SK-N-SH (cell line): ENCODE measurements at regions not wholly inside any gene's neighbourhood (a gene's known extent, or its start where the extent isn't known, plus 50 kb on each side); places are given as distances from the start of the nearest gene placed in this dataset.
"Not testable (repeated sequence)": the region's sequence is repeated elsewhere in the genome, so short reads cannot be mapped to it uniquely, and the experiment has no call there.

ENCODE experiments used
- CTCF ChIA-PET: fragments of 300-600, 350-600 bp; formaldehyde crosslinking; extraction: SDS; loops from one replicate; lab custom pipeline; 2021; lab: Yijun Ruan, JAX
- POLR2A ChIA-PET: fragments of 350-600 bp; sonication (Branson Sonifier 250); formaldehyde crosslinking; extraction: SDS; loops from one replicate; lab custom pipeline; 2020; ENCODE audit warnings: antibody characterized with exemption, inconsistent platforms; lab: Yijun Ruan, JAX
- DNase-seq: peaks from one replicate; pipeline ENCODE4 v3.0.0; 2012
- H2AFZ ChIP-seq: fragments of 200-600 bp; sonication (generic); 2 replicates; pipeline ENCODE4 v1.8.1; 2016; ENCODE audit warnings: antibody characterized with exemption, mild to moderate bottlenecking, low read depth
- H3F3A ChIP-seq: fragments of 200-600 bp; sonication (generic); replicated peaks from 2 replicates; pipeline ENCODE3; 2016; ENCODE audit warnings: antibody characterized with exemption, mild to moderate bottlenecking; ENCODE audit not compliant: insufficient read depth
- H3K27ac ChIP-seq, 2 experiments: fragments of 200-500 bp in 1 of 2; fragments of 200-600 bp in 1 of 2; sonication (Bioruptor generic) in 1 of 2; sonication (generic), shearing (Covaris generic) in 1 of 2; 2 replicates each; pipeline versions ENCODE4 v1.5.1 to v1.6.1; 2014 to 2016; ENCODE audit warnings: low read depth in 2 of 2, inconsistent platforms in 1 of 2, low read length in 1 of 2, mild to moderate bottlenecking in 1 of 2, mixed read lengths in 1 of 2
- H3K27me3 ChIP-seq: fragments of 200-600 bp; sonication (generic), shearing (Covaris generic); 2 replicates; pipeline ENCODE4 v1.6.1; 2016; ENCODE audit warnings: mixed run types; ENCODE audit not compliant: insufficient read depth
- H3K36me3 ChIP-seq, 2 experiments: fragments of 200-500 bp in 1 of 2; fragments of 200-600 bp in 1 of 2; sonication (Bioruptor generic) in 1 of 2; sonication (generic) in 1 of 2; replicated peaks in 1 of 2; 2 replicates each; pipeline versions ENCODE3 to v1.5.1; 2014 to 2016; ENCODE audit warnings: low read length in 1 of 2, mild to moderate bottlenecking in 1 of 2; ENCODE audit not compliant: insufficient read depth in 2 of 2, control insufficient read depth in 1 of 2
- H3K4me1 ChIP-seq, 2 experiments: fragments of 200-500 bp in 1 of 2; fragments of 200-600 bp in 1 of 2; sonication (Bioruptor generic) in 1 of 2; sonication (generic), shearing (Covaris generic) in 1 of 2; 2 replicates each; pipeline versions ENCODE4 v1.5.1 to v1.6.1; 2014 to 2016; ENCODE audit warnings: low read depth in 1 of 2, low read length in 1 of 2, mixed run types in 1 of 2; ENCODE audit not compliant: insufficient read depth in 2 of 2, control insufficient read depth in 1 of 2
- H3K4me2 ChIP-seq: fragments of 200-600 bp; sonication (generic), shearing (Covaris generic); 2 replicates; pipeline ENCODE4 v1.6.1; 2017; ENCODE audit warnings: mixed run types
- H3K4me3 ChIP-seq, 2 experiments: fragments of 200-500 bp in 1 of 2; fragments of 200-600 bp in 1 of 2; sonication (Bioruptor generic) in 1 of 2; sonication (generic), shearing (Covaris generic) in 1 of 2; 2 replicates each; pipeline versions ENCODE4 v1.5.1 to v1.8.1; 2014 to 2016; ENCODE audit warnings: low read depth in 2 of 2, inconsistent platforms in 1 of 2, low read length in 1 of 2, mild to moderate bottlenecking in 1 of 2, mixed read lengths in 1 of 2, moderate library complexity in 1 of 2
- H3K79me2 ChIP-seq: fragments of 200-600 bp; sonication (generic); 2 replicates; pipeline ENCODE4 v1.8.1; 2017; ENCODE audit warnings: mild to moderate bottlenecking; ENCODE audit not compliant: insufficient read depth
- H3K9ac ChIP-seq: fragments of 200-600 bp; sonication (generic); 2 replicates; pipeline ENCODE4 v1.6.1; 2017; ENCODE audit warnings: mixed run types
- H3K9me2 ChIP-seq: fragments of 200-600 bp; sonication (generic); 2 replicates; pipeline ENCODE4 v1.6.1; 2017; ENCODE audit warnings: mixed run types
- H3K9me3 ChIP-seq: fragments of 200-600 bp; sonication (generic); 2 replicates; pipeline ENCODE4 v1.6.1; 2017; ENCODE audit warnings: mixed run types, mild to moderate bottlenecking, moderate library complexity
- H4K20me1 ChIP-seq: fragments of 200-600 bp; sonication (generic); 2 replicates; pipeline ENCODE4 v1.6.1; 2017; ENCODE audit warnings: mild to moderate bottlenecking, mixed run types; ENCODE audit not compliant: insufficient read depth
- CTCF ChIP-seq: fragments of 200-600 bp; sonication (generic); IDR thresholded peaks from 2 replicates; pipeline ENCODE4 v1.6.1; 2017; ENCODE audit warnings: antibody characterized with exemption, mild to moderate bottlenecking, moderate library complexity
- RAD21 ChIP-seq: IDR thresholded peaks from 2 replicates; pipeline ENCODE4 v1.6.1; 2012; ENCODE audit warnings: mild to moderate bottlenecking, low read length
- SMC3 ChIP-seq: IDR thresholded peaks from 2 replicates; pipeline ENCODE4 v1.6.1; 2012; ENCODE audit warnings: low read depth, low read length, improper control_type of control experiment
- WGBS: methylation state at CpG from one replicate; pipeline ENCODE4 v1.1.6; 2017; ENCODE audit warnings: low lambda C conversion rate; 5-methylcytosine and 5-hydroxymethylcytosine counted together

GRCh38 chr5:34186865-34187264 is 143.9 kb upstream of the C1QTNF3 start:
- CTCF ChIA-PET, H3K4me2 ChIP-seq, H3K4me3 ChIP-seq, H3K36me3 ChIP-seq, H3K79me2 ChIP-seq, H3K27me3 ChIP-seq, H4K20me1 ChIP-seq, H3K9me3 ChIP-seq, H2AFZ ChIP-seq, H3K9ac ChIP-seq, H3K27ac ChIP-seq, DNase-seq, POLR2A ChIA-PET, H3K9me2 ChIP-seq, H3F3A ChIP-seq: not testable (repeated sequence)
- WGBS, result 80% methylated on average over 2 of the region's 2 CpGs
- peaks cover 0 to 14% of the 10 kb centered on the region in 2 experiments; a peak in 1 of 4 replicates for H3K4me1 ChIP-seq

GRCh38 chr5:34187441-34187840 is 144.4 kb upstream of the C1QTNF3 start:
- WGBS, result 87% methylated on average over 4 of the region's 4 CpGs
- H3K36me3 ChIP-seq, H3K9me2 ChIP-seq, POLR2A ChIA-PET, H4K20me1 ChIP-seq, H3K9me3 ChIP-seq, H3K9ac ChIP-seq, H3K27ac ChIP-seq, DNase-seq, H3K27me3 ChIP-seq, H3K4me2 ChIP-seq, CTCF ChIA-PET, H3K4me3 ChIP-seq, H2AFZ ChIP-seq, H3K79me2 ChIP-seq, H3F3A ChIP-seq: not testable (repeated sequence)
- H3K4me1 ChIP-seq, result peaks cover 0 to 19% of the 10 kb centered on the region in 2 experiments; a peak in 1 of 4 replicates

- DNase-seq, CTCF ChIA-PET: not testable (repeated sequence)
Measured at GRCh38 chr5:34188001-34188822, 145.2 kb upstream of the C1QTNF3 start.

DNA sequence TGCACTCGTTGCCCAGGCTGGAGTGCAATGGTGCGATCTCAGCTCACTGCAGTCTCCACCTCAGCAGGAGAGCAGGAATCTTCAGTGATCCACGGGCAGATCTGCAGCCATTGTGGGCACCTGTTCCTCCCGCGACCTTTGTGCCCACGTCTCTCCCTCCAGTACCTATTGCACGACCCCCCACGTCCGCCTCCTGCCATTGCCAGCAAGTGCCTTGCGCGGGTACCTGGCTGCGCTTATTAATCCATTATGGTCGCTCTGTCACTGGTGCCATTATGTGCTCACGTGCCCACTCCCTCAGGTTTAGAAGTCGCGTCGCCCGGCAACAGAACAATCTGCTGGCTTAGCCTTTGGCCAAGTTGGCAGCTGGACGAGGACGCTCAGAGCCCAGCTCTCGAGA is 146.2 kb upstream of the C1QTNF3 start:
- H3K4me3 ChIP-seq, H3K27ac ChIP-seq, POLR2A ChIA-PET, H3K9me3 ChIP-seq, H3F3A ChIP-seq, H3K9me2 ChIP-seq, H4K20me1 ChIP-seq, H3K36me3 ChIP-seq, DNase-seq, H3K4me2 ChIP-seq, H3K79me2 ChIP-seq, H2AFZ ChIP-seq, CTCF ChIA-PET, H3K27me3 ChIP-seq, H3K9ac ChIP-seq: not testable (repeated sequence)
- WGBS, result 92% methylated on average over 19 of the region's 21 CpGs
- peaks cover 0 to 30% of the 10 kb centered on the region in 2 experiments; a peak in 2 of 4 replicates for H3K4me1 ChIP-seq

More at GRCh38 chr5:34188001-34188822, 145.2 kb upstream of the C1QTNF3 start:
- POLR2A ChIA-PET, H3K9me3 ChIP-seq, H2AFZ ChIP-seq, H3K9me2 ChIP-seq, H4K20me1 ChIP-seq, H3K4me2 ChIP-seq, H3K9ac ChIP-seq, H3K27ac ChIP-seq, H3K36me3 ChIP-seq, H3F3A ChIP-seq, H3K27me3 ChIP-seq, H3K79me2 ChIP-seq, H3K4me3 ChIP-seq: not testable (repeated sequence)
- TF ChIP-seq CTCF, result peak; percentile 69
- peak; percentile 41 for TF ChIP-seq RAD21
- TF ChIP-seq SMC3, result peak; percentile 23
- 84% methylated on average over 10 of the region's 11 CpGs for WGBS
- peaks cover 0 to 24% of the 10 kb centered on the region in 2 experiments; a peak in 1 of 4 replicates for H3K4me1 ChIP-seq

DNA sequence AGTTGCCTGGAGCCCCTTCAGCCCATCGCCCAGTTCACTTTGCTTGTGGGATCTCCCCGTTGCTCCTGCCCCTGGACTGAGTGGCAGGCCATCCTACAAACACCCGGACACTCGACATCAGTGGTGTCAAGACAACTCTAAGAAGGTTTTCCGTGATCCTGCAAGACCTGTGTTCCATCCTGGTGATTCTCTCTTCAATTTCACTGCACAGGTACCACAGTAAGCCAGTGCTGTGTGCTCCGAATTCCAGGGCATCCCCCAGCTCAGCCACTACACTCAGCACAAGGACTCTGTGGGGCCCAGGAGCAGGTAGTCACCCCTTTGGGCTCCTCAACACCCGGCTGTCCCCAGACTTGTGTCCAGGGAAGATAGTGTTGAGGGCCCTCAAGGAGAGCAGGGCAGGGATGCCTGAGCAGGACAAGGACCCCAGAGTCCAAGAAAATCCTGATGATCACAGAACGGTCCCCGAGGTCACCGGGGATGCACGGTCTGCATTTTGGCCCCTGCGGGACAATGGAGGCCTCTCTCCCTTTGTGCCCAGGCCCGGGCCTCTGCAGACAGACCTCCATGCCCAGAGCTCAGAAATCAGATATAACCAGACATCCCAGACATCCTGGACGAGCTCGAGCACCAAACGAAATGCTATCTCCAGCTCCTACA is 146.9 kb upstream of the C1QTNF3 start:
- H3K4me2 ChIP-seq, H3K27me3 ChIP-seq, H3K36me3 ChIP-seq, H3F3A ChIP-seq, H4K20me1 ChIP-seq, H2AFZ ChIP-seq, H3K9me3 ChIP-seq, CTCF ChIA-PET, POLR2A ChIA-PET, H3K9me2 ChIP-seq, H3K9ac ChIP-seq, H3K79me2 ChIP-seq, H3K4me3 ChIP-seq: not testable (repeated sequence)
- Histone ChIP-seq H3K27ac (peak overlapping the region in 1 of 2 experiments; percentile 26; a peak in 1 of 4 replicates), H3K4me1 (peaks cover 0 to 30% of the 10 kb centered on the region in 2 experiments; a peak in 2 of 4 replicates)
- peak; percentile 4 for DNase-seq
- 90% methylated on average over 15 of the region's 16 CpGs for WGBS
